ENCODE measurements at regions not wholly inside any gene's neighbourhood (a gene's known extent, or its start where the extent isn't known, plus 50 kb on each side); places are given as distances from the start of the nearest gene placed in this dataset.

DNA sequence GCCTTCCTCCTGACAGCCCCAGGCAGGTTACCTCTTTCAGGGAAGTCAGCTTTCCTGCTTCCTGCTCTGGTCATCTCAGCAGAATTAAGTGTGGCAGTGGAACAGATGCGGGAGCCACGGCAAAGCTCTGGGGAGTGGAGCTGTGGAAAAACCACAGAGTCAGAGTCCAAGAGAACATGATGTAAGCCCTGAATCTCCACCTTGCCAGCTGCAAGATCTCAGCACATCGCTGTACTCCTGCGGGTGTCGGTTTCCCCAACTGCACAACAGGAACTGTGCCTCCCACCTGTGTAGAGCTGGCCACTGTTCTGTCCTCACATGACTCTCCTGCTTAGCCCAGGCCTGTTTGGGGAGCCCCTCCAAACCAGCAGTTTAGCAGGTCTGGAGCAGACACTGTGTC is 123.7 kb downstream of the MATN1 start:
- TF ChIP-seq, protein P1, sequence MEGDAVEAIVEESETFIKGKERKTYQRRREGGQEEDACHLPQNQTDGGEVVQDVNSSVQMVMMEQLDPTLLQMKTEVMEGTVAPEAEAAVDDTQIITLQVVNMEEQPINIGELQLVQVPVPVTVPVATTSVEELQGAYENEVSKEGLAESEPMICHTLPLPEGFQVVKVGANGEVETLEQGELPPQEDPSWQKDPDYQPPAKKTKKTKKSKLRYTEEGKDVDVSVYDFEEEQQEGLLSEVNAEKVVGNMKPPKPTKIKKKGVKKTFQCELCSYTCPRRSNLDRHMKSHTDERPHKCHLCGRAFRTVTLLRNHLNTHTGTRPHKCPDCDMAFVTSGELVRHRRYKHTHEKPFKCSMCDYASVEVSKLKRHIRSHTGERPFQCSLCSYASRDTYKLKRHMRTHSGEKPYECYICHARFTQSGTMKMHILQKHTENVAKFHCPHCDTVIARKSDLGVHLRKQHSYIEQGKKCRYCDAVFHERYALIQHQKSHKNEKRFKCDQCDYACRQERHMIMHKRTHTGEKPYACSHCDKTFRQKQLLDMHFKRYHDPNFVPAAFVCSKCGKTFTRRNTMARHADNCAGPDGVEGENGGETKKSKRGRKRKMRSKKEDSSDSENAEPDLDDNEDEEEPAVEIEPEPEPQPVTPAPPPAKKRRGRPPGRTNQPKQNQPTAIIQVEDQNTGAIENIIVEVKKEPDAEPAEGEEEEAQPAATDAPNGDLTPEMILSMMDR (IDR thresholded peaks at IDR 0.05) = no peak
- TF ChIP-seq EP300 (IDR thresholded peaks at IDR 0.05) (no peak), POLR2A (IDR thresholded peaks at IDR 0.05) (no peak)

All from ovary (tissue), 3 donors.